Stomach (tissue), 8 donors: ENCODE measurements at regions not wholly inside any gene's neighbourhood (a gene's known extent, or its start where the extent isn't known, plus 50 kb on each side); places are given as distances from the start of the nearest gene placed in this dataset.

Source experiments
- DNase-seq, 2 donors: peaks; one replicate each; pipeline versions ENCODE4 v3.0.0 to v3.0.0-alpha.2; 2013 to 2019
- H3K27ac ChIP-seq, 5 donors: fragments of 200-600 bp in 4 of 5; sonication (generic) in 4 of 5; one replicate each; pipeline ENCODE4 v1.5.1; 2013 to 2019; ENCODE audit warnings: mild to moderate bottlenecking in 1 of 5, moderate library complexity in 1 of 5
- H3K27me3 ChIP-seq, 3 donors: fragments of 200-600 bp; sonication (generic); one replicate each; pipeline ENCODE4 v1.5.1; 2017 to 2019; ENCODE audit warnings: mixed run types in 1 of 3
- H3K36me3 ChIP-seq, 4 donors: fragments of 200-600 bp; sonication (generic); 1 replicate in 3 of 4; 2 replicates in 1 of 4; pipeline ENCODE4 v1.5.1; 2016 to 2019
- H3K4me1 ChIP-seq, 4 donors: fragments of 200-600 bp; sonication (generic); one replicate each; pipeline ENCODE4 v1.5.1; 2016 to 2019
- H3K4me3 ChIP-seq, 4 donors: fragments of 200-600 bp; sonication (generic) in 3 of 4; one replicate each; pipeline ENCODE4 v1.5.1; 2016 to 2019; ENCODE audit warnings: mild to moderate bottlenecking in 1 of 4
- H3K9me3 ChIP-seq, 4 donors: fragments of 200-600 bp; sonication (generic); one replicate each; pipeline ENCODE4 v1.5.1; 2016 to 2019
- EP300 ChIP-seq: sonication (generic); formaldehyde crosslinking; IDR thresholded peaks from one replicate; pipeline ENCODE4 v1.6.1; 2017; ENCODE audit warnings: antibody characterized with exemption
- POLR2A ChIP-seq, 4 donors: fragments of 450-650 bp; IDR thresholded peaks; one replicate each; pipeline ENCODE4 v1.6.1; 2016; ENCODE audit warnings: antibody characterized with exemption in 4 of 4, control low read depth in 2 of 4, mild to moderate bottlenecking in 1 of 4, moderate library complexity in 1 of 4
- POLR2AphosphoS5 ChIP-seq, 3 donors: sonication (generic); formaldehyde crosslinking; IDR thresholded peaks; one replicate each; pipeline ENCODE4 v1.6.1; 2016; ENCODE audit warnings: antibody characterized with exemption in 3 of 3
- WGBS, 5 donors: extraction: QIAGEN DNeasy Blood & Tissue Kit in 3 of 5; methylation state at CpG; one replicate each; pipeline versions ENCODE4 v1.1.5 to v1.1.7; 2013 to 2018; 5-methylcytosine and 5-hydroxymethylcytosine counted together
- intact Hi-C: fragments of 100-400 bp; cut with DNase I; formaldehyde crosslinking; loops from one replicate; pipeline ENCODE4 v1.15.1; 2023; ENCODE audit warnings: low total_unique reads
- TF ChIP-seq, protein P1 (sequence below), 7 experiments: fragments of 450-650 bp in 4 of 7; fragments of 200-600 bp in 3 of 7; sonication (generic) in 3 of 7; IDR thresholded peaks; one replicate each; pipeline ENCODE4 v1.5.1; 2016 to 2019; ENCODE audit warnings: antibody characterized with exemption in 7 of 7, control low read depth in 2 of 7, mild to moderate bottlenecking in 1 of 7
- donor health status: healthy with polysubstance abuse.
- donor health status: Bipolar disorder and iron deficiency.
- donor health status: healthy.

DNA sequence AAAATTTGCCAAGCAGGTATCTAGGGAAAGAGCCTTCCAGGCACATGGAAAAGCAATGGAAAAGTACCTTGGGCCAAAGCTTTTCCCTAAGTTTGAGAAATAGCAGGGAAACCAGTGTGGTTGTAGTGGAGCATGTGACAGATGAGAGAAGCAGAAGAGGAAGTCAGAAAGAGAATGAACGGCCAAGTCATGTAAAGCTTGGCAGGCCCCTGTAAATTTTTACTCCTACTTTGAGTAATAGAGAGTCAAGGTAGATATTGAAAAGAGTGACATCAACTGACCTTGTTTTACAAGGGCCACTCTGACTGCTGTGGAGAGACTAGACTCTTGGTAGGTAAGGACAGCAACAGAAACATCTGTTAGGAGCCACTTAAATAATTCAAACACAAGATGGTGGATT, 180.9 kb upstream of the PRMT6 start:
- H3K4me1 ChIP-seq = peaks cover 0 to 14% (median 6%) of the 10 kb centered on the region in 4 donors
- no peak overlapping the region for H3K4me3 ChIP-seq
- intact Hi-C loops = no loop called here
- peaks cover 0 to 12% (median 0%) of the 10 kb centered on the region in 4 donors for H3K9me3 ChIP-seq
- H3K36me3 ChIP-seq = no peaks in the 10 kb centered on the region
- DNase-seq = no peak
- TF ChIP-seq POLR2AphosphoS5 (IDR thresholded peaks at IDR 0.05) (no peak), EP300 (no peak), POLR2A (IDR thresholded peaks at IDR 0.05) (no peak)
- H3K27me3 ChIP-seq = no peaks in the 10 kb centered on the region
- H3K27ac ChIP-seq = no peak overlapping the region
- 0 to 73% (median 55%) methylated on average over 1 of the region's 1 CpG for WGBS, 5 donors

DNA sequence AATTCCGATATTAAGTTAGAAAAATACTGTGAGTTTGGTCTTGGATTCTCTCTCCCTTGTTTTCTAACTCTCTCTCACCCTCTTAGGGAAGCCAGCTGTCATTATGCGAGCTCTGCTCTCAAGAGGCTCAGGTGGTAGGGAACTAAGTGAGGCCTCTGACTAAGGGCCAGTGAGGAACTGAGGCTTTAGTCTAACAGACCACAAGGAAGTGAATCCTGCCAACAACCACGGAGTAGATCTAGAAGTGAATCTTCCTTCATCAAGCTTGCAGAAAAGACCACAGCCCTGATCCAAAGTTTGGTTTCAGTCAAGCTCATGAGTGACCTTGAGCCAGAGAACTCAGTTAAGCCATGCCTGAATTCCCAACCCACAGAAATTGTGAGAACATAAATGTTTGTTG, 180.1 kb upstream of the PRMT6 start:
- no peaks in the 10 kb centered on the region for H3K36me3 ChIP-seq
- intact Hi-C loops = no loop called here
- no peaks in the 10 kb centered on the region for H3K27me3 ChIP-seq
- no peak overlapping the region for H3K27ac ChIP-seq
- peaks cover 0 to 17% (median 6%) of the 10 kb centered on the region in 4 donors for H3K4me1 ChIP-seq
- peaks cover 0 to 12% (median 0%) of the 10 kb centered on the region in 4 donors for H3K9me3 ChIP-seq
- no peak for TF ChIP-seq POLR2AphosphoS5 (IDR thresholded peaks at IDR 0.05)
- no peak for TF ChIP-seq EP300
- TF ChIP-seq, protein P1, sequence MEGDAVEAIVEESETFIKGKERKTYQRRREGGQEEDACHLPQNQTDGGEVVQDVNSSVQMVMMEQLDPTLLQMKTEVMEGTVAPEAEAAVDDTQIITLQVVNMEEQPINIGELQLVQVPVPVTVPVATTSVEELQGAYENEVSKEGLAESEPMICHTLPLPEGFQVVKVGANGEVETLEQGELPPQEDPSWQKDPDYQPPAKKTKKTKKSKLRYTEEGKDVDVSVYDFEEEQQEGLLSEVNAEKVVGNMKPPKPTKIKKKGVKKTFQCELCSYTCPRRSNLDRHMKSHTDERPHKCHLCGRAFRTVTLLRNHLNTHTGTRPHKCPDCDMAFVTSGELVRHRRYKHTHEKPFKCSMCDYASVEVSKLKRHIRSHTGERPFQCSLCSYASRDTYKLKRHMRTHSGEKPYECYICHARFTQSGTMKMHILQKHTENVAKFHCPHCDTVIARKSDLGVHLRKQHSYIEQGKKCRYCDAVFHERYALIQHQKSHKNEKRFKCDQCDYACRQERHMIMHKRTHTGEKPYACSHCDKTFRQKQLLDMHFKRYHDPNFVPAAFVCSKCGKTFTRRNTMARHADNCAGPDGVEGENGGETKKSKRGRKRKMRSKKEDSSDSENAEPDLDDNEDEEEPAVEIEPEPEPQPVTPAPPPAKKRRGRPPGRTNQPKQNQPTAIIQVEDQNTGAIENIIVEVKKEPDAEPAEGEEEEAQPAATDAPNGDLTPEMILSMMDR (IDR thresholded peaks at IDR 0.05) = no peak
- TF ChIP-seq POLR2A (IDR thresholded peaks at IDR 0.05) = no peak
- 64 to 75% (median 70%) methylated on average over 3 of the region's 3 CpGs for WGBS, 5 donors
- no peak overlapping the region for H3K4me3 ChIP-seq
- peak in 1 of 2 donors; percentile 4 for DNase-seq

DNA sequence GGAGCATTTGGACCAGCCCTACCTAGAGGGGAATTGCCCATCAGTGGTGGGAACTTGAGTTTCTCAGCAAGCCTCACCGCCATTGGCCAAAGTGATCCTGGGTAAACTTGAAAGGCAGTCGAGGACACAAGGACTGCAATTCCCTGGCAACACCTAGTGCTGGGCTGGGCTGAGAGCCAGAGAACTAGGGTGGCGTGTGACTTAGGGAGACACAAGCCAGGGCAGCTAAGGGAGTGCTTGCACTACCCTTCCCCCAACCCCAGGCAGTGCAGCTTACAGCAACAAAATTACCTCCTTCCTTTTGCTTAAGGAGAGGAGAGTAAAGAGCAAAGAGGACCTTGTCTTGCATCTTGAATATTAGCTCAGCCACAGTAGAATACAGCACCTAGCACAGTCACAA, 176.9 kb upstream of the PRMT6 start:
- Histone ChIP-seq H3K9me3 (no peaks in the 10 kb centered on the region), H3K4me3 (no peak overlapping the region), H3K4me1 (peaks cover 0 to 17% (median 6%) of the 10 kb centered on the region in 4 donors), H3K27ac (peak overlapping the region in 1 of 5 donors; percentile 34), H3K36me3 (no peaks in the 10 kb centered on the region), H3K27me3 (no peaks in the 10 kb centered on the region)
- TF ChIP-seq POLR2AphosphoS5 (IDR thresholded peaks at IDR 0.05) = peak in 1 of 3 donors; percentile 65
- TF ChIP-seq, protein P1 (IDR thresholded peaks at IDR 0.05) = no peak
- TF ChIP-seq POLR2A (IDR thresholded peaks at IDR 0.05) = no peak
- peak; percentile 24 to 86 for DNase-seq
- intact Hi-C loops = no loop called here
- WGBS, 5 donors = 16 to 61% (median 33%) methylated on average over 3 of the region's 3 CpGs

DNA sequence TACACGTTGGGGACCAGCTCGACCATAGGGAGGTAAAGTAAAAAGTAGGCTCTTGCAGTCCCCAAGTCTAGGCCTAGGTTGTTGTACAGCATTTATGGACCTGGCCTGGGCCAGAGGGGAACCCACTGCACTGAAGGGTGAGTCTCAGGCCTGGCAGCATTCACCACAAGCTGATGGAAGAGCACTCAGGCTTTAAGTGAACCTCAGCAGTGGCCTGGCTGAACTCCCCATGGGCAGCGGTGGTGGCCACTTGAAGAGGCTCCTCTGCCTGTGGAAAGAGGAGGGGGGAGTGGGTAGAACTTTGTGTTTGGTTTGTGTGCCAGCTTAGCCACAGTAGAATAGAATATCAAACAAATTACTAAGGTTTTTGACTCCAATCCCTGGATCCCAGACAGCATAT, 176.2 kb upstream of the PRMT6 start:
- Histone ChIP-seq H3K4me3 (no peak overlapping the region), H3K27ac (peak overlapping the region in 1 of 5 donors; percentile 34), H3K36me3 (no peaks in the 10 kb centered on the region), H3K27me3 (no peaks in the 10 kb centered on the region), H3K4me1 (peaks cover 0 to 17% (median 6%) of the 10 kb centered on the region in 4 donors), H3K9me3 (no peaks in the 10 kb centered on the region)
- WGBS, 5 donors = 57 to 77% (median 62%) methylated on average over 3 of the region's 3 CpGs
- TF ChIP-seq EP300 (no peak), POLR2AphosphoS5 (IDR thresholded peaks at IDR 0.05) (no peak), POLR2A (IDR thresholded peaks at IDR 0.05) (no peak)
- TF ChIP-seq, protein P1 (IDR thresholded peaks at IDR 0.05) = no peak
- intact Hi-C loops = no loop called here
- DNase-seq = no peak

GRCh38 chr1:106883208-106883607, 173.3 kb upstream of the PRMT6 start:
- no peak overlapping the region for H3K27ac ChIP-seq
- no peak overlapping the region for H3K4me3 ChIP-seq
- intact Hi-C loops = no loop called here
- peaks cover 0 to 17% (median 6%) of the 10 kb centered on the region in 4 donors for H3K4me1 ChIP-seq
- DNase-seq = no peak
- no peak for TF ChIP-seq POLR2AphosphoS5 (IDR thresholded peaks at IDR 0.05)
- no peak for TF ChIP-seq POLR2A (IDR thresholded peaks at IDR 0.05)
- no peak for TF ChIP-seq EP300
- TF ChIP-seq, protein P1 (IDR thresholded peaks at IDR 0.05) = no peak
- no peaks in the 10 kb centered on the region for H3K27me3 ChIP-seq
- no peaks in the 10 kb centered on the region for H3K36me3 ChIP-seq
- H3K9me3 ChIP-seq = no peaks in the 10 kb centered on the region
